UCSD-AML1 (cell line): ENCODE measurements at regions not wholly inside any gene's neighbourhood (a gene's known extent, or its start where the extent isn't known, plus 50 kb on each side); places are given as distances from the start of the nearest gene placed in this dataset.
"Not testable (repeated sequence)": the region's sequence is repeated elsewhere in the genome, so short reads cannot be mapped to it uniquely, and the experiment has no call there.

Experiments
- DNase-seq: peaks from one replicate; lab custom pipeline; 2025; ENCODE audit not compliant: unreplicated experiment; lab: John Stamatoyannopoulos, UW

GRCh38 chr2:163970058-163970813 lies 234.4 kb upstream of the FIGN start:
- DNase-seq = no peak

GRCh38 chr2:163964278-163964677 lies 228.5 kb upstream of the FIGN start:
- DNase-seq = not testable (repeated sequence)

GRCh38 chr2:163953390-163953907 lies 217.6 kb upstream of the FIGN start:
- no peak for DNase-seq

- no peak for DNase-seq
These were observed 215.5 kb upstream of the FIGN start for GRCh38 chr2:163951312-163951711.

GRCh38 chr2:163949693-163950092 lies 213.9 kb upstream of the FIGN start:
- DNase-seq = no peak

- no peak for DNase-seq
These were observed 208.5 kb upstream of the FIGN start for GRCh38 chr2:163944347-163944737.

- no peak for DNase-seq
These were observed 207.9 kb upstream of the FIGN start for GRCh38 chr2:163943403-163944346.

- no peak for DNase-seq
These were observed 198.3 kb upstream of the FIGN start for GRCh38 chr2:163934131-163934530.

- no peak for DNase-seq
These were observed 183.9 kb upstream of the FIGN start for GRCh38 chr2:163919717-163920116.

GRCh38 chr2:163914486-163914885 lies 178.7 kb upstream of the FIGN start:
- not testable (repeated sequence) for DNase-seq

GRCh38 chr2:163913532-163913944 lies 177.7 kb upstream of the FIGN start:
- not testable (repeated sequence) for DNase-seq

- no peak for DNase-seq
These were observed 173.7 kb upstream of the FIGN start for GRCh38 chr2:163909411-163910080.

- no peak for DNase-seq
These were observed 170.6 kb upstream of the FIGN start for GRCh38 chr2:163906410-163906809.

GRCh38 chr2:163897799-163898198 lies 162.0 kb upstream of the FIGN start:
- DNase-seq = no peak

- DNase-seq = not testable (repeated sequence)
These were observed 157.6 kb upstream of the FIGN start for GRCh38 chr2:163893444-163893843.

- DNase-seq = no peak
These were observed 152.8 kb upstream of the FIGN start for GRCh38 chr2:163888591-163888990.

- DNase-seq = no peak
These were observed 151.4 kb upstream of the FIGN start for GRCh38 chr2:163887182-163887581.

GRCh38 chr2:163884416-163884815 lies 148.6 kb upstream of the FIGN start:
- DNase-seq = no peak

GRCh38 chr2:163878718-163879117 lies 142.9 kb upstream of the FIGN start:
- peak; percentile 6 for DNase-seq

- DNase-seq = no peak
These were observed 141.5 kb upstream of the FIGN start for GRCh38 chr2:163877316-163877715.

- DNase-seq = no peak
These were observed 127.3 kb upstream of the FIGN start for GRCh38 chr2:163863073-163863472.
